GM10248 (cell line): ENCODE measurements at regions not wholly inside any gene's neighbourhood (a gene's known extent, or its start where the extent isn't known, plus 50 kb on each side); places are given as distances from the start of the nearest gene placed in this dataset.

Experiments used
- CTCF ChIA-PET: fragments of 300-600 bp; sonication (Branson Sonifier 250); formaldehyde crosslinking; extraction: SDS; loops from one replicate; lab custom pipeline; 2021; ENCODE audit warnings: antibody characterized with exemption; lab: Yijun Ruan, JAX
- POLR2A ChIA-PET: fragments of 350-650 bp; sonication (Branson Sonifier 250); formaldehyde crosslinking; extraction: SDS; loops from one replicate; lab custom pipeline; 2020; ENCODE audit warnings: antibody characterized with exemption; lab: Yijun Ruan, JAX
- DNase-seq: peaks from one replicate; pipeline ENCODE4 v3.0.0; 2012; ENCODE audit errors: extremely low spot score
- TF ChIP-seq, protein P1 (sequence below): IDR thresholded peaks from 2 replicates; pipeline ENCODE4 v1.5.1; 2012; ENCODE audit warnings: mild to moderate bottlenecking, low read depth; ENCODE audit errors: extremely low read depth, missing control alignments, control extremely low read depth

DNA sequence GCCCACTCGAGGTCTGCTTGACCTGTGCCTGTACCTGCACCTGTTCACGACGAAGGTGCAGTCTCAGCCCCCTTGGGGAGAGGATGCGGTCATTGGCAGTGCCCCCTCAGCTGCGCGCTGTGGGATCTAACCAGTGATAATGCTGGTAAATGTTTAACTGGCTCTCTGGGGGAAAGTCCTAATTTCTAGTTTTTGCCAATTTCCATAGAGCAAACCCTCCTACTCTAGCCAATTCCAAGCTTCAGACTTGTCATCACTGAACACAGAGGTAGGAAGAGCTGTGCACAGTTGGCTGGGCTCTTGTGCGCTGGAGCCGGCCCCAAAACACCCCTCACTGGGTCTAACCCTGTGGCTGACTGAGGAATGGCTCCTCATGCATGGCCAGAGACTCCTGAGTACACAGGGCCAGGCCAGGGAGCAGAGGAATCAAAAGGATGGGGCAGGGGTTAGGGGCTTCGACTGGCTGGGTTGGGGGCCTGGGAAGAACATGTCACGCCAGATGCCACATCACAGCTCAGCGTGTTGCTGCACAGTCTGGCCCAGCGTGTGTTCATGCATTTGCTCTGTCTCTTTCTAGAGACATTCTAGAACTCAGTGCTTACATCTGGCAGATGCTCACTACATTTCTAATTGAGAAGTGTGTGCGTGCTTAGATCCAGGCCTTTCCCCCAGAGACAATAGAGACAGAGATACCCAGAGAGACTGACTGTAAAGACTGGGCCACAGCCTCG, 270.8 kb downstream of the BCOR start:
- CTCF ChIA-PET = interaction anchor here (1.1 kb wide), 1 partner anchor 28 kb away, joined by 3 read pairs; no protein-coding TSS in a partner anchor
- TF ChIP-seq, protein P1, sequence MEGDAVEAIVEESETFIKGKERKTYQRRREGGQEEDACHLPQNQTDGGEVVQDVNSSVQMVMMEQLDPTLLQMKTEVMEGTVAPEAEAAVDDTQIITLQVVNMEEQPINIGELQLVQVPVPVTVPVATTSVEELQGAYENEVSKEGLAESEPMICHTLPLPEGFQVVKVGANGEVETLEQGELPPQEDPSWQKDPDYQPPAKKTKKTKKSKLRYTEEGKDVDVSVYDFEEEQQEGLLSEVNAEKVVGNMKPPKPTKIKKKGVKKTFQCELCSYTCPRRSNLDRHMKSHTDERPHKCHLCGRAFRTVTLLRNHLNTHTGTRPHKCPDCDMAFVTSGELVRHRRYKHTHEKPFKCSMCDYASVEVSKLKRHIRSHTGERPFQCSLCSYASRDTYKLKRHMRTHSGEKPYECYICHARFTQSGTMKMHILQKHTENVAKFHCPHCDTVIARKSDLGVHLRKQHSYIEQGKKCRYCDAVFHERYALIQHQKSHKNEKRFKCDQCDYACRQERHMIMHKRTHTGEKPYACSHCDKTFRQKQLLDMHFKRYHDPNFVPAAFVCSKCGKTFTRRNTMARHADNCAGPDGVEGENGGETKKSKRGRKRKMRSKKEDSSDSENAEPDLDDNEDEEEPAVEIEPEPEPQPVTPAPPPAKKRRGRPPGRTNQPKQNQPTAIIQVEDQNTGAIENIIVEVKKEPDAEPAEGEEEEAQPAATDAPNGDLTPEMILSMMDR = no peak
- POLR2A ChIA-PET = no interaction called here
- DNase-seq = no peak

DNA sequence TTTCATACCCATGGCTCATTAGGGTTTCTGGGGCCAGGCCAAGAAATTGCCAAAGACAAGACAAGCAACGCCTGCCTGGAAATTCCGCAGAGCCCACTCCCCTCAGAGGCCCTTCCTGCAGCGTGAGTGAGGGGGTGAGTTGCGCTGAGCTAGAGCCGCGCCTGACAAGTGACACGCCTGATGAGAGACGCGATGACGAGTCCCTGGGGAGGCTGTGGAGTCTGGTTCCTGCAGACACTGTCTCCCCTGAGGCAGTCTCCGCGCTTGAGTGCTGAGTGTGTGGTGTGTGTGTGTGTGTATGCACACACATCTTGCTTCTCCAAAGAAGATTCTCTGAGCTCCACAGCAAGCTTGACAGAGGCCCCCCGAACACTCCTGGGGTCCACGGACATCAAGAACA, 269.8 kb downstream of the BCOR start:
- TF ChIP-seq, protein P1 = no peak
- peak; percentile 44 for DNase-seq
- CTCF ChIA-PET = interaction anchor here (1.1 to 1.9 kb wide), 2 partner anchors 12 to 27 kb away, joined by 3 to 5 read pairs; no protein-coding TSS in a partner anchor
- POLR2A ChIA-PET = no interaction called here

DNA sequence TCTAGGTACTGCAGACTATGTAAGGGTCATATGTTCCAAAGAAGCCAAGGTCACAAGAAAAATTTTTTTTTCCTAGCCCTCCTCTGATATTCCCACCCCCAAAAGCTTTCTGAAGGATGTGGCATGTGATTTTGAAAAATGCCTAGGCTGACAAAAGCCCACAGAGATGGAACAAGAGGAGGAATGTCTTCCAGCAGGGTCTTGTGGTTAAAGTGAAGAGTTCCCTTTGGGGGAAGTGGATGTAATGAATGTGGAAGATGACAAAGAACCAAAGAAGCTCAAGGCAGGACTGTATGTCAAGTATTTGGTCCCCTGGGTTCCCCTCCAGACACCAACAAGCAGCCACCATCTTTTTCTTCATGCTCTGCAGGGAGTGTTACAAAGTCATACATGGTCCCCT, 268.8 kb downstream of the BCOR start:
- ChIA-PET POLR2A (no interaction called here), CTCF (interaction anchor here (1.9 kb wide), 1 partner anchor 11 kb away, joined by 5 read pairs; no protein-coding TSS in a partner anchor)
- no peak for DNase-seq
- TF ChIP-seq, protein P1 = no peak

DNA sequence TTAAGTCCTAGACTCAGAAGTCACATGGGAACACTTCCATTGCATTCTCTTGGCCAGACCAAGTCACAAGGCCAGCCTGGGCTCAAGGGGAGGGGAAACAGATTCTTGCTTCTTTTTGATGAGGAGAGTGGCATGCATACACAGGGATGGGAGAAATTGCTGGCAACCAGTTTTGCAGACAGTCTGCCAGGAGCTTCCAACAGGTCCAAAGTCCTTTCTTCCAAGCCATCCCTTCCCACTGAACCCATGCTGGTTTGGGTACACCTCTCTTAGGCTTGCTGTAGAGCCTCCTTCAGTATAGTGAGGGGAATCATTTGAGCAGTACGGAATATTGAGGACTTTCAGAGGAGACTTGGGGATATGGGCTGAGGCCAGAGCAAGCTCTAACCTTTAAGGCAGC, 267.8 kb downstream of the BCOR start:
- DNase-seq = no peak
- TF ChIP-seq, protein P1 = no peak
- POLR2A ChIA-PET = no interaction called here
- CTCF ChIA-PET = interaction anchor here (1.9 kb wide), 1 partner anchor 10 kb away, joined by 5 read pairs; no protein-coding TSS in a partner anchor

DNA sequence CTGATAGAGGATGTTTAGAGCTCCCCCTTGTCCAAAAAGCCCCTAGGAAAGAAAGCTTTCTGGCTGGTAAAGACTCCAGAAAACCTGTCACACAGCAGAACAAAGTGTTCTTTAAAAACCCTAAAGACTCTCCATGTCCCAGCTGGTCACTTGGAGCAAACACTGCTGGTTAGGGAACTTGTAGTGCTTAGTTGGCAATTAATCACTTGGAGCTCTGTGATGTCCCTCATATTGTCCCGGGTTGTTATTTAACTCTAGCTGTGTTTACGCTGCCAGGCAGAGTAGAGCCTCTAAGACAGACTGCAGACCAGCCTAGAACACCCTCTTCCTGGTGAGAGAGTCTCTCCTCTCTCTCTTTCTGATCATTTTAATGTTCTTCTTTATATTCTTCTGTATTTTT, 267.3 kb downstream of the BCOR start:
- CTCF ChIA-PET = no interaction called here
- TF ChIP-seq, protein P1 = no peak
- POLR2A ChIA-PET = no interaction called here
- no peak for DNase-seq

DNA sequence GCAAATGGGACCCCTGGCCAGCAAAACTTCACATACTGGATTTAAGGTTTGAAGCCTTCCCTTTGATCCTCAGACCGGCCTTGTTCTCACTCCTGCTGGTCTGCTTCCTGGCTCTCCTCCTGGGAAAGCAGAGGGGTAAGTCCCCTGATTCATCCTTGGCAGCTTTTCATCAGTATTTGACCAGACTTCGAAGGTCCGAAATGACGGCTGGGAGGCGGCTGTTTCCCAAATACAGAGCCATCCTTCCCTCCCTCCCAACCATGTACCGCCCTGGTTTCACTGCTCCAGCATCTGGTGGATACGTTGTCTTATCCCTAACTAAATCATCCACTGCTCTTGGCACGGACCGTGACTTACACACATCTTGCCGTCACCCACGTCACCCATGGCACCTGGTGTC, 265.5 kb downstream of the BCOR start:
- TF ChIP-seq, protein P1 = no peak
- DNase-seq = no peak
- CTCF ChIA-PET = no interaction called here
- POLR2A ChIA-PET = no interaction called here

DNA sequence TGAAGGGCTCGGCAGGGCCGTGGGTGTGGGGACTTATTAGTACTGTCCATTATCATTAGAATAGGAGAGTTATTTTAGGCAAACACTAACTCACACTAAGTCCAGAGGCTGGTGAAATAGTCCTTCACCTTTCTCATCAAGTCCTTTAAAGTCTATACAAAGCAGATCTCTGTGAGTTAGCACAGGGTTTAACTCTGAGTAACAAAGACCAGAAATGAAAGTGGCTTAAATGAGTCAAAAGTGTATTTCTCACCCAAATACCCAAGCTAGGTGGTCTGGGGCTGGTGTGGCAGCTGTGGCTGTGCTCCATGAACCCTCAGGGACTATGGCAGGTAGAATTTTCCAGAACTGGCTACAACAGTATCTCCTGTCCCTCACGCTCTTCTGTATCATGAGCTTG, 263.2 kb downstream of the BCOR start:
- ChIA-PET POLR2A (no interaction called here), CTCF (no interaction called here)
- TF ChIP-seq, protein P1 = no peak
- no peak for DNase-seq
